ENCODE measurements at regions not wholly inside any gene's neighbourhood (a gene's known extent, or its start where the extent isn't known, plus 50 kb on each side); places are given as distances from the start of the nearest gene placed in this dataset.

GRCh38 chr17:79458356-79458755 is 152.5 kb downstream of the RBFOX3 start:
- POLR2A ChIA-PET: no interaction called here
- CTCF ChIA-PET: no interaction called here

GRCh38 chr17:79457889-79458288 is 153.0 kb downstream of the RBFOX3 start:
- ChIA-PET CTCF (no interaction called here), POLR2A (no interaction called here)

- CTCF ChIA-PET: no interaction called here
- POLR2A ChIA-PET: no interaction called here
Observed at GRCh38 chr17:79457376-79457775, 153.5 kb downstream of the RBFOX3 start.

DNA sequence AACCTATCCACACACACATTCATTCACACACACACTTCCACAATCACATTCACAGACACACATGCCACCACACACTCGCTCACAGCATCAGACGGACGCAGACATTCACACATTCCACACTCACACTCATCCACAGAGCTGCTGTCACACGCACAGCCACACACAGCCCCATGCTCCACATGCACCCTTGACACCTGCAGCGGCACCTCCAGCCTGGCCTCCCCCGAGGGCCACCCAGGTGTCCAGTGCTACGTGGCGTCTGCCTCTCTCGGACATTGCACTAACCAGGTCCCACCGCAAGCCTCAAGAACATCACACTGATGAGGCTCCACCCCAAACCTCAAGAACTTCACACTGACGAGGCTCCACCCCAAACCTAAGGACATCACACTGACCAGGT is 155.2 kb downstream of the RBFOX3 start:
- ChIA-PET POLR2A (no interaction called here), CTCF (no interaction called here)

DNA sequence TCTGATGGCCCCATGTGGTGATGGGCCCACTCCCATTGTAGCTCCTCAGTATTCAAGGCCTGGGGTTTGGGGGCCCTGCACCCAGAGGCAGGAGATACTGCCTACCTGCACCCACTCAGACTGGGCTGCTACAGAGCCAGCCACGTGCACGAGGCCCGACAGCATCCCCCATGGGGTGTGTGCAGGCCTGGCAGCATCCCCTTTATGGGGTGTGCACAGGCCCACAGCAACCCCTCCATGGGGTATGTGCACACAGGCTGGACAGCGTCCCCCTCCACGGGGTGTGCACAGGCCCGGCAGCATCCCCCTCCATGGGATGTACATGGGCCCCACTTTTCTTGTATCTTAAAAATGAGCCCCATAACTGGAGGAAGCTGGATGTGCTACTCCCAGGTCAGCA is 156.0 kb downstream of the RBFOX3 start:
- CTCF ChIA-PET: no interaction called here
- POLR2A ChIA-PET: no interaction called here

DNA sequence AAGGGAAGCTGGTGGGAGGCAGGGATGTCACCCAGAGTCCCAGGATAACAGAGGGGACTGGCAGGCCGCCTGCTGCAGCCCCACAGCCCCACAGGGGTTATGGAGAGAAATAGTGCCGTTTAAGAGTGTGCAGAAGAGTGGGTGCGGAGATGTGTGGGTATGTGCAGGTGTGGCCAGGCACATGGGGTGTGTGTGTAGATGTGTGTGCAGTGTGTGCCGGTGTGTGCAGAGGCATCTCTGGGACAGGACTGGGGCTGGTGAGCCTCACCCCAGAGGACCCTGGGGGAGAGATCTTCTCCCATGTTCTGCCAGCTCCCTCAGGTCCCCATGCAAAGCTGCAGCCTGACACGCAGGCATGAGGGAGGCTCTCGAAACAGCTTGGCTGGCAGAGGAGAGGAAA is 157.4 kb downstream of the RBFOX3 start:
- CTCF ChIA-PET: no interaction called here
- POLR2A ChIA-PET: no interaction called here

- POLR2A ChIA-PET: no interaction called here
- CTCF ChIA-PET: no interaction called here
Observed at GRCh38 chr17:79452706-79453105, 158.1 kb downstream of the RBFOX3 start.

- ChIA-PET CTCF (interaction anchor here (1.2 kb wide), 1 partner anchor 14 kb away, joined by 3 read pairs; no protein-coding TSS in a partner anchor), POLR2A (no interaction called here)
Observed at GRCh38 chr17:79451167-79451566, 159.7 kb downstream of the RBFOX3 start.

- POLR2A ChIA-PET: no interaction called here
- CTCF ChIA-PET: no interaction called here
Observed at GRCh38 chr17:79446399-79447009, 164.3 kb downstream of the RBFOX3 start.

- ChIA-PET CTCF (no interaction called here), POLR2A (no interaction called here)
Observed at GRCh38 chr17:79444198-79444597, 166.7 kb downstream of the RBFOX3 start.

- ChIA-PET CTCF (no interaction called here), POLR2A (no interaction called here)
Observed at GRCh38 chr17:79443026-79443425, 167.8 kb downstream of the RBFOX3 start.

DNA sequence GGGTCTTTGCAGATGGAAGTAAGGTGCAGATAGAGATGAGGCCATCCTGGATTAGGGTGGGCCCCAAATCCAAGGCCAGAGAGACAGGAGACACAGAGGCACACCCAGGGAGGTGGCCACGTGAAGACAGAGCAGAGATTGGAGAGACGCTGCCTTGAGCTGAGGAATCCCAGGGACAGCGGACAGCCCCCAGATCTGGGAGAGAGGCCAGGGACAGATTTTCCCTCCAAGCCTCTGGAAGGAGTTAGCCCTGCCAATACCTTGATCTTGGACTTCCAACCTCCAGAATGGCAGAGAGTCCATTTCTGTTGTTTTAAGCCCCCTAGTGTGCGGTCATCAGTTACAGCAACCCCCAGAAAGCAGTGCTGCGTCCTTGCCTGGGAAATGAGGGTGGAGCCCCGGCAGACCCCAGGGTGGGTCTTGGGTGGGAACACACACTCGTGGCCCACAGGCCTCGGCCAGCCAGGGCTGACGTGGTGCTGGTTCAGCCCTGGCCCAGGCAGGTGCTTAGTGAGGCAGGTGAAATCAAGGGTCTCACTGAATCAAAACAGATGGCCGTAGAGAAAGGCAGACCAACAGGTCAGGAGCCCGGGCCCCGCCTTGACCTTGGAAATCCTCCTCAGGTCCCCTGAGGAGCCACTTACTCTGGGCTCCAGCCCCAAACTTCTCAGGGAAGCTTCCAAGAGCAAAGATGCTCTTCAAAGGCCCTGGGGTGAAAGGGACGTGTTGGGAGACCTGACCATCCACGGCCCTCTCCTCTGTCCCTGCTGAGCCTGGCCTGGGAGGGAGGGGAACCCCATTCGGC is 169.3 kb downstream of the RBFOX3 start:
- POLR2A ChIA-PET: no interaction called here
- CTCF ChIA-PET: no interaction called here

DNA sequence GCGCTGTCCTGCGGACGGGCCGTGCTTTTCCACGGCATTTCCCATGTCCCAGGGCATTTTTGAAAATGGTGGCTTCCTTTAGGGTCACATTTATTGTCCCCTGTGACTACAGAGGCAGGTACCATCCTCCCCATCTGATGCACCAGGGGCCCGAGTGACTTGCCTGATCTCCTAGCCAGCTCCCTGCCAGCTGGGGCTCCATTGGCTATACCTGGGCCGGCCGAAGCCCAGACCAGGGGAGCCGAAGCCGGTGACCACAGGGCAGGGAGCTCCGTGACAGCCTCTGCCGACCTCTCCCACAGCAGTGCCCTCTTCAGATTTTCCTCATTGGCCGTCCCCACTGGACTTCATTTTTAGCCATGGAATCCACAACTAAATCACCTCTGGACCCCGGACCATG is 170.6 kb downstream of the RBFOX3 start:
- CTCF ChIA-PET: no interaction called here
- POLR2A ChIA-PET: no interaction called here

DNA sequence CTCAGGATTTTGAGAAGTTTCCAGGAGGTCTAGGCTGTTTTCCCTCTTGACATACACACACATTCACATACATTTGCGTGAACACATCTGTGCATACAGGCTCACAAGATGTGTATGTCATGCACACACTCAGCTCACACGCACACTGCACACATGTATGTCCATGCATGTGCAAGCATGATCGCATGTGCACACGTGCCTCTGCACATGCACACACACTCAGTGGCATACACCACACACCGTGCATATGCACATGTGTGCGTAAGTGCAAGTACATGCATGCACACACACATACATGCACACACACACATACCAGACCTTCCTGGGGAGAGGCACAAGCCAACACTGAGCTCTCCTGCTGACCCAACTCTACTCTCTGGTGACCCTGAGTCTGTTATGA is 171.4 kb downstream of the RBFOX3 start:
- ChIA-PET CTCF (no interaction called here), POLR2A (no interaction called here)

- ChIA-PET POLR2A (no interaction called here), CTCF (no interaction called here)
Observed at GRCh38 chr17:79438546-79439334, 172.1 kb downstream of the RBFOX3 start.

DNA sequence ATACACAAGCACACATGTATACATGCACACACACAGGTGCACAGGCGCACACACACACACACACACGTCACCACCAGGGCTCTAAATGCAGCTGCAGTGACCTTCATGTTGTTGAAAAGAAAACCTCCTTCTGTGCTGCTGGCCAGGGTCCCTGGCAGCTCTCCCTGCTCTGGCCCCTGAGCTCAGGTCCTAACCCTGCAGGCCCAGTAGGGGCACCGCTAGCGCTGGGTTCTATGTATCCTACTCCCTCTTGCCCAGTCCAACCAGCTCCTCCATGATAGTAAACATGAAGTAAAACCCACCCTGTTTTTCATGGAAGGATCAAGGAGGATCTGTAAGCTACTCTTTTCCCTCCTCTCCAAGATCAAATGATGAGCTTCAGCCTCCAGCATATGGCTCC is 172.8 kb downstream of the RBFOX3 start:
- ChIA-PET CTCF (no interaction called here), POLR2A (no interaction called here)

DNA sequence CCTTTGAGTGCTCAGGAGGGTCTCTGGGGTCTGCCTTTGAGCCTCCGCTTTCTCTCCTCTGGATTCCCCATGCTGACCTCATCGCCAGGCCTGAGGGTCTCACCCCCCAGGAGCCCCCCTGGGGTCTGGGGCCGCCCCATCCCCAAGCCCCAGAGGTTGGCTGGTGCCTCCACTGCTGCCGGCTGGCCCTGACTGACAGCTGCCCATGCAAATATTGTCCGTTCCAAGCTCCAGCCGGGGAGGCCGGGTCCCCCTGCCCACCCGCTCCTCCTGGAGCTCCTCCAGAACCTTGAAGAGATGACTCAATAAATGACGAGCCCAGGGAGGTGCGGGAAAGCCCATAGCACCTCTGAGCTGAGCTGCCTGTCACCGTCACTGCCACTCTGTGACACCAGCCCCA is 173.8 kb downstream of the RBFOX3 start:
- POLR2A ChIA-PET: no interaction called here
- CTCF ChIA-PET: interaction anchor here (0.8 kb wide), 1 partner anchor 14 kb away, joined by 3 read pairs; no protein-coding TSS in a partner anchor

DNA sequence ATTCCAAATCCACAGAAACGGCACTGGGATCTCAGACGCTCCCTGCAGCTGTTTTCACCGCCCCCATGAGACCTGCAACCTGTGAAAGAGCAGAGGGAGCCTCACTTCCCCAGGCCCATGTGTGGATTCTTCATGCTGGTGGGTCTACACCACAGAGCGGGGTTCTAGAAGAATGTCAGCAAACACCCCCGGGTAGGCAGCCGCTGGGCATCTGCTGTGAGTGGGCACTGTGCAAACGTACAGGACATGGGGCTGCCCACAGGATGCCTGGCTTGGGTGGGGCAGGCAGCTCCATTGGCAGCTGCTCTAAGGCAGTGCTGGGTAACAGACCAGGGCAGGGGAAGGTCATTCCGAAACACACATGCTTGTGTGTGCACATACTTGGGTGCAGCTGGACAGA is 174.9 kb downstream of the RBFOX3 start:
- POLR2A ChIA-PET: no interaction called here

DNA sequence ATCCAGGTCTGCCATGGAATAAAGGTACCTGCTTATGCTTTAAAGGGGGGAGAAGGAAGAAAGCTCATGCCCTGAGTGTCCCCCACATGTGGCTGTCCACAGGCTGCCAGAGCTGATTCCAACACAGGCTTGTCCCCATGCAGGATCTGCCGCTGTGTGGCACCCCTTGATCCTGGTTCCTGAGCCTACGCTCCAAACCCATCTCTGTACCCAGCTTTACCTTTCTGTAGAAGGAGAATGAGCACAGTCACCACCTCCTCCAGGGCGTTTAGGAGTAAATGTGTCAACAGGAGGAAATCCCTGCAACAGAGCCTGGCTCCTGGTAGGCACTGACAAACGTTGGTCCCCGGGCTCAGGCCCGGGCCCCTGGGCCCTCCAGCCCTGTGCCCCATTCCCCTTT is 175.6 kb downstream of the RBFOX3 start:
- POLR2A ChIA-PET: no interaction called here
- CTCF ChIA-PET: no interaction called here

More for the DNA sequence above, 174.9 kb downstream of the RBFOX3 start:
- CTCF ChIA-PET: no interaction called here

- ChIA-PET POLR2A (no interaction called here), CTCF (no interaction called here)
Observed at GRCh38 chr17:79434215-79434614, 176.6 kb downstream of the RBFOX3 start.

DNA sequence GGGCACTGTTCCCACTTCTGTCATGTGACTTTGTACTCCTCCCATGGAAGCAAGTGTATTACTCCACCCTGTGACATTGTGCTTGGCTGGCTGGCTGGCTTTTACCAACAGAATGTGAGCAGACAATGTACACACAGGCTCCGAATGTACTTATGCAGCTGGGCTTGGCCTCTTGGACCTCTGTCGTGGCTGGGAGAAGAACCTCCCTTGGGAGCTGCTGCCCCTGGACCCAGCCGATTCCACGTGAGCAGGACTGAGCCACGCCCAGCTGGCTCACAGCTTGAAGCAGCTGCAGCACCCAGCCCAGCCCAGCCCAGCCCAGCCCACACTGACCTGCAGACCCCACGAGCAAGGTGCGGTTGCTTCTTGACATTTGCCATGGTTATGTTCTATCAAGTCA is 177.5 kb downstream of the RBFOX3 start:
- POLR2A ChIA-PET: no interaction called here
- CTCF ChIA-PET: no interaction called here

All from activated CD8-positive, alpha-beta memory T cell treated with anti-CD3 and anti-CD28 coated beads for 36 hours (primary cell).